Ishikawa (cell line): ENCODE measurements at regions not wholly inside any gene's neighbourhood (a gene's known extent, or its start where the extent isn't known, plus 50 kb on each side); places are given as distances from the start of the nearest gene placed in this dataset.

Experiments used
- CEBPB ChIP-seq: IDR thresholded peaks from 2 replicates; pipeline ENCODE4 v1.6.1; 2012
- EP300 ChIP-seq: IDR thresholded peaks from 2 replicates; pipeline ENCODE4 v1.6.1; 2012; ENCODE audit warnings: borderline replicate concordance
- MAX ChIP-seq: IDR thresholded peaks from 2 replicates; pipeline ENCODE4 v1.6.1; 2012
- RAD21 ChIP-seq: IDR thresholded peaks from 2 replicates; pipeline ENCODE4 v1.6.1; 2012; ENCODE audit warnings: low read depth
- YY1 ChIP-seq: IDR thresholded peaks from 2 replicates; pipeline ENCODE4 v1.6.1; 2012; ENCODE audit warnings: low read depth

GRCh38 chr6:126723541-126724170 is 383.7 kb downstream of the CENPW start:
- TF ChIP-seq RAD21, result no peak
- no peak for TF ChIP-seq CEBPB
- no peak for TF ChIP-seq YY1
- TF ChIP-seq MAX, result no peak
- no peak for TF ChIP-seq EP300
